ENCODE measurements at regions not wholly inside any gene's neighbourhood (a gene's known extent, or its start where the extent isn't known, plus 50 kb on each side); places are given as distances from the start of the nearest gene placed in this dataset.

- TF ChIP-seq, protein P1, sequence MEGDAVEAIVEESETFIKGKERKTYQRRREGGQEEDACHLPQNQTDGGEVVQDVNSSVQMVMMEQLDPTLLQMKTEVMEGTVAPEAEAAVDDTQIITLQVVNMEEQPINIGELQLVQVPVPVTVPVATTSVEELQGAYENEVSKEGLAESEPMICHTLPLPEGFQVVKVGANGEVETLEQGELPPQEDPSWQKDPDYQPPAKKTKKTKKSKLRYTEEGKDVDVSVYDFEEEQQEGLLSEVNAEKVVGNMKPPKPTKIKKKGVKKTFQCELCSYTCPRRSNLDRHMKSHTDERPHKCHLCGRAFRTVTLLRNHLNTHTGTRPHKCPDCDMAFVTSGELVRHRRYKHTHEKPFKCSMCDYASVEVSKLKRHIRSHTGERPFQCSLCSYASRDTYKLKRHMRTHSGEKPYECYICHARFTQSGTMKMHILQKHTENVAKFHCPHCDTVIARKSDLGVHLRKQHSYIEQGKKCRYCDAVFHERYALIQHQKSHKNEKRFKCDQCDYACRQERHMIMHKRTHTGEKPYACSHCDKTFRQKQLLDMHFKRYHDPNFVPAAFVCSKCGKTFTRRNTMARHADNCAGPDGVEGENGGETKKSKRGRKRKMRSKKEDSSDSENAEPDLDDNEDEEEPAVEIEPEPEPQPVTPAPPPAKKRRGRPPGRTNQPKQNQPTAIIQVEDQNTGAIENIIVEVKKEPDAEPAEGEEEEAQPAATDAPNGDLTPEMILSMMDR (IDR thresholded peaks at IDR 0.05; ENCODE audit: poor library complexity), result no peak
- TF ChIP-seq EZH2 (IDR thresholded peaks at IDR 0.05; ENCODE audit: borderline replicate concordance) (no peak), EZH2phosphoT487 (IDR thresholded peaks at IDR 0.05; ENCODE audit: low read depth, severe bottlenecking, unreplicated experiment) (no peak)
Observed at GRCh38 chr14:104277416-104278213, 139.2 kb downstream of the KIF26A start.
